ENCODE measurements at regions not wholly inside any gene's neighbourhood (a gene's known extent, or its start where the extent isn't known, plus 50 kb on each side); places are given as distances from the start of the nearest gene placed in this dataset.

DNA sequence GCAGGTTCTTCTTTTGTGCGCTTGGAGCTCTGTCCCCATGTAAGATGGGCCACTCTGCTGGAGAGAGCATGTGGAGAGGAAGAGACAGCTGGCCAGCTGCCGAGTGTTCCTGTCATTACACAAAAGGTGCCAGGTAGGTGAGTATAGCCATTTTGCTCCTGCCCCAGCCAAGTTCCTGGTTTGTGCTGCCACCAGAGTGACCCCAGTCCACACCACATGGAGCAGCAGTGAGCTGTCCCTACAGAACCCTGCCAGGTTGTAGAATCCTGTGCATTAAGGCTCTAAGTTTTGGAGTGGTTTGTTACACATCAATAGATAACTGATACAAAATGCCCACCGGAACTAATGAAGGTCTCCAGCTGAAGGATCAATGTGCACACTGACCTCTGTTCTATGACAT lies 84.6 kb upstream of the GHITM start:
- dilution Hi-C loops (cut with MboI; ENCODE audit: extremely low pct_ligation_motif_present, low sequenced_read_pairs), result no loop called here
- TF ChIP-seq, protein P1, sequence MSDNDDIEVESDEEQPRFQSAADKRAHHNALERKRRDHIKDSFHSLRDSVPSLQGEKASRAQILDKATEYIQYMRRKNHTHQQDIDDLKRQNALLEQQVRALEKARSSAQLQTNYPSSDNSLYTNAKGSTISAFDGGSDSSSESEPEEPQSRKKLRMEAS (IDR thresholded peaks at IDR 0.05; ENCODE audit: insufficient read depth, insufficient read length), result no peak
- no peak for TF ChIP-seq FOS (IDR thresholded peaks at IDR 0.05; ENCODE audit: borderline replicate concordance, insufficient read depth, low read length)
- TF ChIP-seq, protein P2, sequence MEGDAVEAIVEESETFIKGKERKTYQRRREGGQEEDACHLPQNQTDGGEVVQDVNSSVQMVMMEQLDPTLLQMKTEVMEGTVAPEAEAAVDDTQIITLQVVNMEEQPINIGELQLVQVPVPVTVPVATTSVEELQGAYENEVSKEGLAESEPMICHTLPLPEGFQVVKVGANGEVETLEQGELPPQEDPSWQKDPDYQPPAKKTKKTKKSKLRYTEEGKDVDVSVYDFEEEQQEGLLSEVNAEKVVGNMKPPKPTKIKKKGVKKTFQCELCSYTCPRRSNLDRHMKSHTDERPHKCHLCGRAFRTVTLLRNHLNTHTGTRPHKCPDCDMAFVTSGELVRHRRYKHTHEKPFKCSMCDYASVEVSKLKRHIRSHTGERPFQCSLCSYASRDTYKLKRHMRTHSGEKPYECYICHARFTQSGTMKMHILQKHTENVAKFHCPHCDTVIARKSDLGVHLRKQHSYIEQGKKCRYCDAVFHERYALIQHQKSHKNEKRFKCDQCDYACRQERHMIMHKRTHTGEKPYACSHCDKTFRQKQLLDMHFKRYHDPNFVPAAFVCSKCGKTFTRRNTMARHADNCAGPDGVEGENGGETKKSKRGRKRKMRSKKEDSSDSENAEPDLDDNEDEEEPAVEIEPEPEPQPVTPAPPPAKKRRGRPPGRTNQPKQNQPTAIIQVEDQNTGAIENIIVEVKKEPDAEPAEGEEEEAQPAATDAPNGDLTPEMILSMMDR (IDR thresholded peaks at IDR 0.05; ENCODE audit: extremely low read depth in 1 of 2, insufficient read depth in 1 of 2, low read depth in 1 of 2, low read length in 2 of 2), result no peak
- Histone ChIP-seq H3K9me1 (replicated peaks; ENCODE audit: control insufficient read depth, extremely low read depth, insufficient read depth, low read length) (no peaks in the 10 kb centered on the region), H4K20me1 (replicated peaks; ENCODE audit: control insufficient read depth, extremely low read depth, insufficient read depth, low read length) (no peaks in the 10 kb centered on the region), H2AFZ (ENCODE audit: low read depth, low read length) (no peak overlapping the region), H3K79me2 (ENCODE audit: control insufficient read depth, insufficient read depth, low read length) (no peaks in the 10 kb centered on the region), H3K27me3 (ENCODE audit: control insufficient read depth in 2 of 2, insufficient read depth in 2 of 2, low read length in 2 of 2) (no peaks in the 10 kb centered on the region), H3K4me1 (ENCODE audit: control insufficient read depth, extremely low read depth, insufficient read depth, low read length) (no peaks in the 10 kb centered on the region), H3K27ac (ENCODE audit: insufficient read depth, low read depth, low read length) (no peak overlapping the region), H3K4me3 (replicated peaks in 1 of 3; ENCODE audit: insufficient read depth in 1 of 3, low read depth in 1 of 3, low read length in 3 of 3) (no peak overlapping the region), H3K4me2 (ENCODE audit: insufficient read depth, low read length) (no peak overlapping the region), H3K9ac (replicated peaks; ENCODE audit: extremely low read depth, insufficient read depth, low read length) (no peak overlapping the region), H3K9me3 (replicated peaks; ENCODE audit: control insufficient read depth, insufficient read depth, low read length) (no peaks in the 10 kb centered on the region), H3K36me3 (ENCODE audit: control insufficient read depth in 2 of 2, extremely low read depth in 1 of 2, insufficient read depth in 2 of 2, low read length in 2 of 2) (no peaks in the 10 kb centered on the region)
- no TSS peak for BruUV-seq (replicated peaks)
- ChIA-PET POLR2A (no interaction called here), CTCF (no interaction called here)
- DNase-seq (ENCODE audit: low read depth, low spot score) (no peak), FAIRE-seq (no peak)
- intact Hi-C loops (cut with micrococcal nuclease), result no loop called here

DNA sequence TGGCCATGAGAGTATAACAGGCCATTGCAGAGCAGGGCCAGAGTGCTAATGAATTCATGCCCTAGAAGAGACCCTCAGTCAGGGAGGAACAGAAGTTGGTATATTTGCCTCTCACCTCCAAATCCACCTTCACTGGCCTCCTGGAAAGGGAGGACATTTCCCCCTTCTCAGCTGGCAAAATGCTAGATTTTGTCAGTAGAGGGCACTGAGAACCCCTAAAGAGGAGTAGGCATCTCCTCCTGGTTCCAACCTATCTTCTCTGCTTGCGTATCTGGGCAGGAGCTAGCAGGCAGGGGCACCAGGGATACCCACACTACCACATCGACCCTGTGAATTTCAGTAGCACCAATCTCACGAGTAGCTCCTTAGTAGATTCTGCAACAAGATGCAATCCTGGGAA lies 79.8 kb upstream of the GHITM start:
- Histone ChIP-seq H3K9ac (replicated peaks; ENCODE audit: extremely low read depth, insufficient read depth, low read length) (no peak overlapping the region), H3K4me2 (ENCODE audit: insufficient read depth, low read length) (no peak overlapping the region), H3K36me3 (ENCODE audit: control insufficient read depth in 2 of 2, extremely low read depth in 1 of 2, insufficient read depth in 2 of 2, low read length in 2 of 2) (no peaks in the 10 kb centered on the region), H3K27ac (ENCODE audit: insufficient read depth, low read depth, low read length) (no peak overlapping the region), H3K4me1 (ENCODE audit: control insufficient read depth, extremely low read depth, insufficient read depth, low read length) (no peaks in the 10 kb centered on the region), H2AFZ (ENCODE audit: low read depth, low read length) (no peak overlapping the region), H3K27me3 (ENCODE audit: control insufficient read depth in 2 of 2, insufficient read depth in 2 of 2, low read length in 2 of 2) (no peaks in the 10 kb centered on the region), H3K9me1 (replicated peaks; ENCODE audit: control insufficient read depth, extremely low read depth, insufficient read depth, low read length) (no peaks in the 10 kb centered on the region), H4K20me1 (replicated peaks; ENCODE audit: control insufficient read depth, extremely low read depth, insufficient read depth, low read length) (no peaks in the 10 kb centered on the region), H3K79me2 (ENCODE audit: control insufficient read depth, insufficient read depth, low read length) (no peaks in the 10 kb centered on the region), H3K9me3 (replicated peaks; ENCODE audit: control insufficient read depth, insufficient read depth, low read length) (no peaks in the 10 kb centered on the region), H3K4me3 (replicated peaks in 1 of 3; ENCODE audit: insufficient read depth in 1 of 3, low read depth in 1 of 3, low read length in 3 of 3) (no peak overlapping the region)
- no TSS peak for BruUV-seq (replicated peaks)
- POLR2A ChIA-PET, result no interaction called here
- dilution Hi-C loops (cut with MboI; ENCODE audit: extremely low pct_ligation_motif_present, low sequenced_read_pairs), result no loop called here
- intact Hi-C loops (cut with micrococcal nuclease), result no loop called here
- TF ChIP-seq EZH2 (IDR thresholded peaks at IDR 0.05; ENCODE audit: borderline replicate concordance, low read depth, low read length, severe bottlenecking) (no peak), MYC (IDR thresholded peaks at IDR 0.05; ENCODE audit: low read depth, low read length) (no peak)
- TF ChIP-seq, protein P2 (IDR thresholded peaks at IDR 0.05; ENCODE audit: extremely low read depth in 1 of 2, insufficient read depth in 1 of 2, low read depth in 1 of 2, low read length in 2 of 2), result no peak
- CTCF ChIA-PET, result interaction anchor here (0.8 to 1.6 kb wide), 7 partner anchors 10 to 54 kb away, joined by 3 to 6 read pairs (median 3); no protein-coding TSS in a partner anchor
- DNase-seq (ENCODE audit: low read depth, low spot score) (no peak), FAIRE-seq (no peak)

Measured in endothelial cell of umbilical vein (primary cell).